MM.1S (cell line): ENCODE measurements at regions not wholly inside any gene's neighbourhood (a gene's known extent, or its start where the extent isn't known, plus 50 kb on each side); places are given as distances from the start of the nearest gene placed in this dataset.

Source experiments
- CTCF ChIP-seq: fragments of 300-600 bp; sonication (generic); IDR thresholded peaks from 2 replicates; pipeline ENCODE4 v1.5.1; 2016; ENCODE audit warnings: antibody characterized with exemption, low read length, mixed read lengths
- EZH2phosphoT487 ChIP-seq: fragments of 300-600 bp; sonication (generic); IDR thresholded peaks from 2 replicates; pipeline ENCODE4 v1.6.1; 2018; ENCODE audit warnings: antibody characterized with exemption, low read length

DNA sequence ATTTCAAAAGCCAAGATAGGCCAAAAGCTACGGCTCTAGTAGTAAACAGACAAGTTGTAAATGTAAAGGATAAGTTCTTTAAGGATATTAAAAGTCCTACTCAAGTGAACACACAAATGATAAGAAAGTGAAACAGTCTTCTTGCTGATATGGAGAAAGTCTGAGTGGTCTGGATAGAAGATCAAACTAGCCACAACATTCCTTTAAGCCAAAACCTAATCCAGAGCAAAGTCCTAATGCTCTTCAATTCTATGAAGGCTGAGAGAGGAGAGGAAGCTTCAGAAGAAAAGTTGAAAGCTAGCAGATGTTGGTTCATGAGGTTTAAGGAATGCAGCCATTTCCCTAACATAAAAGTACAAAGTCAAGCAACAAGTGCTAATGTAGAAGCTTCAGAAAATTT lies 111.7 kb upstream of the ZEB2 start:
- TF ChIP-seq CTCF = no peak
- TF ChIP-seq EZH2phosphoT487 = no peak
